GM19023 (cell line): ENCODE measurements at regions not wholly inside any gene's neighbourhood (a gene's known extent, or its start where the extent isn't known, plus 50 kb on each side); places are given as distances from the start of the nearest gene placed in this dataset.

Experiments
- ATAC-seq: cut with Tn5 transposase; IDR thresholded peaks from one replicate; pipeline ENCODE4 v1.9.1; 2021; ENCODE audit warnings: mild to moderate bottlenecking, moderate library complexity; ENCODE audit not compliant: unreplicated experiment

- ATAC-seq, result no peak
Observed at GRCh38 chr12:90099288-90099687, 390.6 kb upstream of the ATP2B1 start.

GRCh38 chr12:90098132-90098779 lies 389.6 kb upstream of the ATP2B1 start:
- no peak for ATAC-seq

GRCh38 chr12:90091809-90092208 lies 383.2 kb upstream of the ATP2B1 start:
- no peak for ATAC-seq

- ATAC-seq, result no peak
Observed at GRCh38 chr12:90090929-90091651, 382.5 kb upstream of the ATP2B1 start.

GRCh38 chr12:90086281-90086680 lies 377.6 kb upstream of the ATP2B1 start:
- no peak for ATAC-seq

- ATAC-seq, result no peak
Observed at GRCh38 chr12:90085494-90086274, 377.0 kb upstream of the ATP2B1 start.

- no peak for ATAC-seq
Observed at GRCh38 chr12:90084018-90084417, 375.4 kb upstream of the ATP2B1 start.

GRCh38 chr12:90080616-90081015 lies 372.0 kb upstream of the ATP2B1 start:
- no peak for ATAC-seq

GRCh38 chr12:90079529-90080210 lies 371.0 kb upstream of the ATP2B1 start:
- no peak for ATAC-seq

GRCh38 chr12:90078344-90078743 lies 369.7 kb upstream of the ATP2B1 start:
- ATAC-seq, result no peak

GRCh38 chr12:90077756-90078155 lies 369.1 kb upstream of the ATP2B1 start:
- ATAC-seq, result no peak

- ATAC-seq, result no peak
Observed at GRCh38 chr12:90076851-90077319, 368.2 kb upstream of the ATP2B1 start.

GRCh38 chr12:90075685-90076084 lies 367.0 kb upstream of the ATP2B1 start:
- ATAC-seq, result no peak

- ATAC-seq, result no peak
Observed at GRCh38 chr12:90074086-90074485, 365.4 kb upstream of the ATP2B1 start.

- ATAC-seq, result no peak
Observed at GRCh38 chr12:90071996-90072395, 363.4 kb upstream of the ATP2B1 start.

- ATAC-seq, result no peak
Observed at GRCh38 chr12:90069711-90070110, 361.1 kb upstream of the ATP2B1 start.

GRCh38 chr12:90067791-90068190 lies 359.2 kb upstream of the ATP2B1 start:
- ATAC-seq, result no peak

- ATAC-seq, result no peak
Observed at GRCh38 chr12:90064852-90065801, 356.5 kb upstream of the ATP2B1 start.

- ATAC-seq, result no peak
Observed at GRCh38 chr12:90062799-90063198, 354.2 kb upstream of the ATP2B1 start.

- no peak for ATAC-seq
Observed at GRCh38 chr12:90061809-90062208, 353.2 kb upstream of the ATP2B1 start.
